Mesenchymal stem cell (in vitro differentiated cells and primary cell): ENCODE measurements at regions not wholly inside any gene's neighbourhood (a gene's known extent, or its start where the extent isn't known, plus 50 kb on each side); places are given as distances from the start of the nearest gene placed in this dataset.
"Not testable (repeated sequence)": the region's sequence is repeated elsewhere in the genome, so short reads cannot be mapped to it uniquely, and the experiment has no call there.

Experiments used
- DNase-seq: peaks from one replicate; pipeline ENCODE4 v3.0.0-alpha.2; 2013
- H2AFZ ChIP-seq: one replicate; pipeline ENCODE4 v1.6.1; 2013; ENCODE audit warnings: low read depth, mild to moderate bottlenecking, control low read depth, inconsistent platforms, low read length, moderate library complexity
- H2AK5ac ChIP-seq: 2 replicates; pipeline ENCODE4 v1.6.1; 2013; ENCODE audit warnings: low read length, moderate library complexity, mild to moderate bottlenecking, inconsistent platforms; ENCODE audit not compliant: severe bottlenecking
- H2BK120ac ChIP-seq: one replicate; pipeline ENCODE4 v1.6.1; 2013; ENCODE audit warnings: low read depth, mild to moderate bottlenecking, inconsistent platforms, low read length, moderate library complexity
- H2BK12ac ChIP-seq, 2 experiments: one replicate each; pipeline ENCODE4 v1.6.1; 2013; ENCODE audit warnings: inconsistent platforms in 2 of 2, low read length in 2 of 2, mild to moderate bottlenecking in 2 of 2, moderate library complexity in 2 of 2, control low read depth in 1 of 2
- H2BK15ac ChIP-seq: one replicate; pipeline ENCODE4 v1.6.1; 2013; ENCODE audit warnings: mild to moderate bottlenecking, low read depth, inconsistent platforms; ENCODE audit not compliant: poor library complexity, severe bottlenecking
- H2BK5ac ChIP-seq: 2 replicates; pipeline ENCODE4 v1.6.1; 2013; ENCODE audit warnings: low read depth, mild to moderate bottlenecking, low read length, control low read depth, inconsistent platforms; ENCODE audit not compliant: poor library complexity, severe bottlenecking
- H3K14ac ChIP-seq, 2 experiments: one replicate each; pipeline ENCODE4 v1.6.1; 2013; ENCODE audit warnings: inconsistent platforms in 2 of 2, low read length in 2 of 2, control low read depth in 1 of 2, mild to moderate bottlenecking in 1 of 2, moderate library complexity in 1 of 2
- H3K18ac ChIP-seq, 2 experiments: one replicate each; pipeline ENCODE4 v1.6.1; 2013; ENCODE audit warnings: inconsistent platforms in 2 of 2, low read length in 2 of 2, control low read depth in 1 of 2, low read depth in 1 of 2, mild to moderate bottlenecking in 1 of 2
- H3K23ac ChIP-seq, 2 experiments: one replicate each; pipeline ENCODE4 v1.6.1; 2013; ENCODE audit warnings: inconsistent platforms in 2 of 2, low read length in 2 of 2, mild to moderate bottlenecking in 2 of 2, moderate library complexity in 2 of 2, control low read depth in 1 of 2
- H3K27ac ChIP-seq: 2 replicates; pipeline ENCODE4 v1.5.1; 2013; ENCODE audit warnings: mild to moderate bottlenecking, moderate library complexity, low read length, control low read depth, inconsistent platforms; ENCODE audit not compliant: poor library complexity, severe bottlenecking
- H3K27me3 ChIP-seq, 2 experiments: 2 replicates each; pipeline versions ENCODE4 v1.6.1 to v1.7.0; 2013; ENCODE audit warnings: low read length in 2 of 2, mild to moderate bottlenecking in 2 of 2, moderate library complexity in 2 of 2, control low read depth in 1 of 2, inconsistent platforms in 1 of 2; ENCODE audit not compliant: control insufficient read depth in 1 of 2, insufficient read depth in 1 of 2
- H3K36me3 ChIP-seq, 2 experiments: 2 replicates each; pipeline versions ENCODE4 v1.6.1 to v1.7.0; 2013; ENCODE audit warnings: low read length in 2 of 2, control low read depth in 1 of 2, inconsistent platforms in 1 of 2, low read depth in 1 of 2, mild to moderate bottlenecking in 1 of 2; ENCODE audit not compliant: insufficient read depth in 2 of 2, control insufficient read depth in 1 of 2
- H3K4ac ChIP-seq, 2 experiments: one replicate each; pipeline ENCODE4 v1.6.1; 2013; ENCODE audit warnings: inconsistent platforms in 2 of 2, low read length in 2 of 2, mild to moderate bottlenecking in 2 of 2, moderate library complexity in 2 of 2, control low read depth in 1 of 2, low read depth in 1 of 2
- H3K4me1 ChIP-seq: 2 replicates; pipeline ENCODE4 v1.6.1; 2013; ENCODE audit warnings: low read depth, low read length, control low read depth; ENCODE audit not compliant: control insufficient read depth, insufficient read depth
- H3K4me2 ChIP-seq: 2 replicates; pipeline ENCODE4 v1.6.1; 2013; ENCODE audit warnings: low read length, mild to moderate bottlenecking, inconsistent platforms; ENCODE audit not compliant: poor library complexity, severe bottlenecking
- H3K4me3 ChIP-seq, 2 experiments: 2 replicates each; pipeline versions ENCODE4 v1.5.1 to v1.7.0; 2013; ENCODE audit warnings: low read length in 2 of 2, mild to moderate bottlenecking in 2 of 2, control low read depth in 1 of 2, low read depth in 1 of 2; ENCODE audit not compliant: insufficient read depth in 1 of 2
- H3K79me1 ChIP-seq: replicated peaks from 2 replicates; pipeline ENCODE4 v1.6.1; 2013; ENCODE audit warnings: mild to moderate bottlenecking, control low read depth, low read length, inconsistent platforms; ENCODE audit not compliant: poor library complexity, severe bottlenecking
- H3K9ac ChIP-seq: 2 replicates; pipeline ENCODE4 v1.7.0; 2013; ENCODE audit warnings: mild to moderate bottlenecking, low read length, moderate library complexity
- H3K9me3 ChIP-seq: 2 replicates; pipeline ENCODE4 v1.7.0; 2013; ENCODE audit warnings: mild to moderate bottlenecking, low read length; ENCODE audit not compliant: control insufficient read depth
- H4K8ac ChIP-seq: one replicate; pipeline ENCODE4 v1.6.1; 2013; ENCODE audit warnings: inconsistent platforms, mild to moderate bottlenecking, low read length, moderate library complexity
- H4K91ac ChIP-seq: one replicate; pipeline ENCODE4 v1.6.1; 2013; ENCODE audit warnings: mild to moderate bottlenecking, low read length, inconsistent platforms
- WGBS: methylation state at CpG from one replicate; pipeline ENCODE4 v1.1.7; 2013; ENCODE audit warnings: mixed read lengths; 5-methylcytosine and 5-hydroxymethylcytosine counted together

- not testable (repeated sequence) for H3K27me3 ChIP-seq, H2BK12ac ChIP-seq, H2BK120ac ChIP-seq, H3K27ac ChIP-seq, H3K23ac ChIP-seq, H3K9ac ChIP-seq, H4K8ac ChIP-seq, H3K79me1 ChIP-seq, H3K36me3 ChIP-seq, H4K91ac ChIP-seq, H3K4me2 ChIP-seq, H2AFZ ChIP-seq, H3K4me3 ChIP-seq, H2BK15ac ChIP-seq, H3K4ac ChIP-seq, H3K9me3 ChIP-seq, DNase-seq, H2BK5ac ChIP-seq, H3K4me1 ChIP-seq, H3K14ac ChIP-seq, H3K18ac ChIP-seq, H2AK5ac ChIP-seq
- no CpG with 5 or more reads among the region's 1 CpG for WGBS
Observed at GRCh38 chr7:86064572-86064971, 579.1 kb upstream of the GRM3 start.

GRCh38 chr7:86058649-86059048, 585.1 kb upstream of the GRM3 start:
- 73% methylated on average over 3 of the region's 3 CpGs for WGBS
- Histone ChIP-seq H3K9ac (no peak overlapping the region), H2AFZ (no peak overlapping the region), H4K91ac (no peak overlapping the region), H2BK12ac (no peak overlapping the region), H2AK5ac (no peak overlapping the region), H3K14ac (no peak overlapping the region), H2BK5ac (no peak overlapping the region), H3K27ac (no peak overlapping the region), H3K4me1 (no peaks in the 10 kb centered on the region), H3K4me2 (no peak overlapping the region), H3K36me3 (no peaks in the 10 kb centered on the region), H3K18ac (no peak overlapping the region), H3K4ac (no peak overlapping the region), H3K23ac (no peak overlapping the region), H4K8ac (no peak overlapping the region), H2BK15ac (no peak overlapping the region), H3K9me3 (peaks cover 47% of the 10 kb centered on the region), H3K27me3 (no peaks in the 10 kb centered on the region), H2BK120ac (no peak overlapping the region), H3K4me3 (no peak overlapping the region), H3K79me1 (no peaks in the 10 kb centered on the region)
- no peak for DNase-seq

- Histone ChIP-seq H3K4ac (no peak overlapping the region), H3K36me3 (no peaks in the 10 kb centered on the region), H4K8ac (no peak overlapping the region), H3K9me3 (peaks cover 13% of the 10 kb centered on the region), H2BK5ac (no peak overlapping the region), H3K4me3 (no peak overlapping the region), H3K18ac (no peak overlapping the region), H3K23ac (no peak overlapping the region), H3K4me2 (no peak overlapping the region), H2AFZ (no peak overlapping the region), H3K27me3 (no peaks in the 10 kb centered on the region), H2BK120ac (no peak overlapping the region), H3K9ac (no peak overlapping the region), H4K91ac (no peak overlapping the region), H3K4me1 (no peaks in the 10 kb centered on the region), H3K79me1 (no peaks in the 10 kb centered on the region), H3K27ac (no peak overlapping the region), H2AK5ac (no peak overlapping the region), H3K14ac (no peak overlapping the region), H2BK12ac (no peak overlapping the region), H2BK15ac (no peak overlapping the region)
- no peak for DNase-seq
- no CpG with 5 or more reads among the region's 1 CpG for WGBS
Observed at GRCh38 chr7:86050918-86051317, 592.8 kb upstream of the GRM3 start.

GRCh38 chr7:86049910-86050309, 593.8 kb upstream of the GRM3 start:
- Histone ChIP-seq H3K4me1 (no peaks in the 10 kb centered on the region), H2AFZ (no peak overlapping the region), H2BK120ac (no peak overlapping the region), H3K9me3 (peaks cover 5% of the 10 kb centered on the region), H3K27me3 (no peaks in the 10 kb centered on the region), H3K4me2 (no peak overlapping the region), H4K91ac (no peak overlapping the region), H2AK5ac (no peak overlapping the region), H2BK15ac (no peak overlapping the region), H2BK5ac (no peak overlapping the region), H3K4ac (no peak overlapping the region), H3K23ac (no peak overlapping the region), H3K4me3 (no peak overlapping the region), H3K79me1 (no peaks in the 10 kb centered on the region), H3K9ac (no peak overlapping the region), H3K27ac (no peak overlapping the region), H3K14ac (no peak overlapping the region), H4K8ac (no peak overlapping the region), H2BK12ac (no peak overlapping the region), H3K18ac (no peak overlapping the region), H3K36me3 (no peaks in the 10 kb centered on the region)
- WGBS = no CpG with 5 or more reads among the region's 2 CpGs
- DNase-seq = no peak
